DMS53 treated with DMSO at 0.1 percent for 48 hours (cell line): ENCODE measurements at regions not wholly inside any gene's neighbourhood (a gene's known extent, or its start where the extent isn't known, plus 50 kb on each side); places are given as distances from the start of the nearest gene placed in this dataset.

Experiments
- DNase-seq: peaks from one replicate; lab custom pipeline; 2025; ENCODE audit not compliant: unreplicated experiment; lab: John Stamatoyannopoulos, UW

DNA sequence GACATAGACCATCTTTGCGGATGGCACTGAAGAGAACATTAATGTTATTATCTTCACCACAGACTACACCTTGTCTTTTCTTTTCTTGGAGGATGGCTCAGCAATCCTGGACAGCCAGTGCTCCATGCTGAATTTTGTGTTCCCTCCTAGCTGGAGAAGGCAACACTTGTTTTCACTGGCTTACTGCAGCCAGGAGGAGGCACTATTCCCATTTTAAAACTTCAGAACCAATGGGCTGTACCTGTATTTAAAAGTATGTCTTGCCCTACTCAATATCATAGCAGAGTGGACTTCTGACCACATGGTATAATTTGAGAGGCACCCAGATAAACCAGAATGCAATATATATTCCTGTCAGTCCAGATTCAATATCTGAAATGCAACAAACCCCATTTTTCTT is 53.3 kb upstream of the POGK start:
- DNase-seq = no peak

DNA sequence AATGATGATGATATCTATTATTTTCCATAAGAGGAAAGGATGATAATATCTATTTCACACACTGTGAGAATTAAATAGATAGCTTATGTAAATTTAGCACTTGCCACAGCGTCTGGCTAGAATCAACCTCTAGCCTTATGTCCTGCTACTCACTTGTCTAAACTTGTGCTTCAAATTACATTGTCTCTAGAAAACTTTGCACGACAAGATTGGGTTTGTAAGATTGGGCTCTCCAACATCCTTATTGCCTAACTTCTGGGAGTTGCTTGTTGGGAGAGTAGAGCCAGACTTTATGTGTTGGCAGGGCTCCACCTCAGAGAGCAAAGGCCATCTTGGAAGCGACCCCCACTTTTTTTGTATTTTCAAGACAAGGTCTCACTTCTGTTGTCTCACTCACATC is 50.0 kb upstream of the POGK start:
- no peak for DNase-seq
